Spleen (tissue), 11 donors: ENCODE measurements at regions not wholly inside any gene's neighbourhood (a gene's known extent, or its start where the extent isn't known, plus 50 kb on each side); places are given as distances from the start of the nearest gene placed in this dataset.
A peak's percentile ranks its signal among the peaks of the same experiment; 100 is the strongest.

Experiments used
- DNase-seq: peaks from one replicate; pipeline ENCODE4 v3.0.0-alpha.2; 2020
- H3K27ac ChIP-seq, 8 donors: fragments of 200-600 bp; sonication (generic) in 7 of 8; 1 replicate in 4 of 8; 2 replicates in 4 of 8; pipeline versions ENCODE4 v1.5.0 to v1.8.0; 2016 to 2021; ENCODE audit warnings: inconsistent platforms in 4 of 8, mild to moderate bottlenecking in 4 of 8, moderate library complexity in 1 of 8
- H3K27me3 ChIP-seq, 7 donors: fragments of 200-600 bp; sonication (generic) in 6 of 7; replicated peaks in 1 of 7; 1 replicate in 4 of 7; 2 replicates in 3 of 7; pipeline versions ENCODE4 v1.5.0 to v1.8.0; 2016 to 2021; ENCODE audit warnings: inconsistent platforms in 3 of 7, mild to moderate bottlenecking in 1 of 7
- H3K36me3 ChIP-seq, 6 donors: fragments of 200-600 bp; sonication (generic) in 5 of 6; 1 replicate in 4 of 6; 2 replicates in 2 of 6; pipeline versions ENCODE4 v1.5.0 to v1.8.0; 2016 to 2021; ENCODE audit warnings: inconsistent platforms in 2 of 6
- H3K4me1 ChIP-seq, 6 donors: fragments of 200-600 bp; sonication (generic) in 5 of 6; 1 replicate in 3 of 6; 2 replicates in 3 of 6; pipeline versions ENCODE4 v1.5.0 to v1.8.0; 2016 to 2021; ENCODE audit warnings: inconsistent platforms in 3 of 6
- H3K4me3 ChIP-seq, 8 donors: fragments of 200-600 bp; sonication (generic) in 7 of 8; 1 replicate in 4 of 8; 2 replicates in 4 of 8; pipeline versions ENCODE4 v1.5.0 to v1.8.0; 2016 to 2021; ENCODE audit warnings: inconsistent platforms in 4 of 8, mild to moderate bottlenecking in 4 of 8, moderate library complexity in 2 of 8
- H3K9me3 ChIP-seq, 8 donors: fragments of 200-600 bp; sonication (generic) in 7 of 8; 1 replicate in 4 of 8; 2 replicates in 4 of 8; pipeline versions ENCODE4 v1.5.0 to v1.8.0; 2016 to 2021; ENCODE audit warnings: inconsistent platforms in 4 of 8
- CTCF ChIP-seq, 11 experiments: fragments of 200-600 bp in 7 of 11; fragments of 450-650 bp in 4 of 11; sonication (generic) in 4 of 11; IDR thresholded peaks in 8 of 11; conservative IDR thresholded peaks in 3 of 11; 1 replicate in 7 of 11; 2 replicates in 4 of 11; pipeline versions ENCODE4 v1.4.0 to v1.8.0; 2016 to 2021; ENCODE audit warnings: antibody characterized with exemption in 11 of 11, inconsistent platforms in 4 of 11, mild to moderate bottlenecking in 1 of 11
- POLR2A ChIP-seq, 3 donors: fragments of 450-650 bp; IDR thresholded peaks; one replicate each; pipeline ENCODE4 v1.5.1; 2017; ENCODE audit warnings: antibody characterized with exemption in 3 of 3, mild to moderate bottlenecking in 1 of 3
- POLR2AphosphoS5 ChIP-seq, 3 donors: sonication (generic); formaldehyde crosslinking; IDR thresholded peaks; one replicate each; pipeline ENCODE4 v1.5.1; 2017; ENCODE audit warnings: antibody characterized with exemption in 3 of 3
- WGBS, 5 donors: extraction: QIAGEN DNeasy Blood & Tissue Kit in 3 of 5; methylation state at CpG; one replicate each; pipeline versions ENCODE4 v1.1.5 to v1.1.7; 2013 to 2018; 5-methylcytosine and 5-hydroxymethylcytosine counted together
- intact Hi-C: fragments of 100-400 bp; cut with DNase I; formaldehyde crosslinking; loops from one replicate; pipeline ENCODE4 v1.15.0; 2023; ENCODE audit warnings: low total_unique reads
- donor health status: healthy with polysubstance abuse.
- donor health status: DM: no; HTN: no; CAD: no; lungs with moderate emphysema.
- donor health status: DM: no; HTN: no; CAD: no.
- donor health status: Bipolar disorder and iron deficiency.
- donor health status: healthy.
- donor health status: DM: no; HTN: no; CAD: no.
- donor health status: DM: yes; HTN: yes; CAD: no.

- Histone ChIP-seq H3K36me3 (no peaks in the 10 kb centered on the region), H3K9me3 (no peaks in the 10 kb centered on the region), H3K4me1 (peaks cover 0 to 43% (median 9%) of the 10 kb centered on the region in 6 donors), H3K27ac (peak overlapping the region in 7 of 8 donors; percentile 16 to 87 (median 76)), H3K4me3 (peak overlapping the region in 1 of 8 donors; percentile 1), H3K27me3 (no peaks in the 10 kb centered on the region)
- TF ChIP-seq POLR2AphosphoS5 (IDR thresholded peaks at IDR 0.05) (no peak), CTCF (IDR thresholded peaks at IDR 0.05 in 8 of 11, conservative IDR thresholded peaks at IDR 0.05 in 3 of 11) (no peak), POLR2A (IDR thresholded peaks at IDR 0.05) (no peak)
- WGBS, 5 donors = 51 to 75% (median 59%) methylated on average over 12 to 13 of the region's 13 CpGs
- DNase-seq = no peak
- intact Hi-C loops = no loop called here
Observed at GRCh38 chr2:8414946-8415879, 266.6 kb upstream of the ID2 start.

- H3K27me3 ChIP-seq = no peaks in the 10 kb centered on the region
- H3K27ac ChIP-seq = peak overlapping the region in 2 of 8 donors; percentile 81 to 87
- H3K4me3 ChIP-seq = no peak overlapping the region
- no peak for DNase-seq
- TF ChIP-seq POLR2A (IDR thresholded peaks at IDR 0.05) (no peak), POLR2AphosphoS5 (IDR thresholded peaks at IDR 0.05) (no peak), CTCF (IDR thresholded peaks at IDR 0.05 in 8 of 11, conservative IDR thresholded peaks at IDR 0.05 in 3 of 11) (no peak)
- H3K9me3 ChIP-seq = no peaks in the 10 kb centered on the region
- peaks cover 0 to 43% (median 9%) of the 10 kb centered on the region in 6 donors for H3K4me1 ChIP-seq
- H3K36me3 ChIP-seq = no peaks in the 10 kb centered on the region
- WGBS, 5 donors = 94 to 98% (median 97%) methylated on average over 6 of the region's 6 CpGs
- intact Hi-C loops = no loop called here
Observed at GRCh38 chr2:8416001-8416571, 265.8 kb upstream of the ID2 start.

GRCh38 chr2:8416849-8417832 is 264.7 kb upstream of the ID2 start:
- DNase-seq = no peak
- no peaks in the 10 kb centered on the region for H3K9me3 ChIP-seq
- H3K27ac ChIP-seq = no peak overlapping the region
- H3K27me3 ChIP-seq = peaks cover 0 to 6% (median 0%) of the 10 kb centered on the region in 7 donors
- TF ChIP-seq CTCF (IDR thresholded peaks at IDR 0.05 in 8 of 11, conservative IDR thresholded peaks at IDR 0.05 in 3 of 11) = no peak
- no peak for TF ChIP-seq POLR2A (IDR thresholded peaks at IDR 0.05)
- no peak for TF ChIP-seq POLR2AphosphoS5 (IDR thresholded peaks at IDR 0.05)
- H3K4me1 ChIP-seq = peaks cover 0 to 43% (median 10%) of the 10 kb centered on the region in 6 donors
- whole genome bisulfite sequencing, 5 donors = 60 to 84% (median 74%) methylated on average over 10 of the region's 10 CpGs
- H3K36me3 ChIP-seq = no peaks in the 10 kb centered on the region
- intact Hi-C loops = no loop called here
- no peak overlapping the region for H3K4me3 ChIP-seq
